ENCODE measurements at regions not wholly inside any gene's neighbourhood (a gene's known extent, or its start where the extent isn't known, plus 50 kb on each side); places are given as distances from the start of the nearest gene placed in this dataset.

DNA sequence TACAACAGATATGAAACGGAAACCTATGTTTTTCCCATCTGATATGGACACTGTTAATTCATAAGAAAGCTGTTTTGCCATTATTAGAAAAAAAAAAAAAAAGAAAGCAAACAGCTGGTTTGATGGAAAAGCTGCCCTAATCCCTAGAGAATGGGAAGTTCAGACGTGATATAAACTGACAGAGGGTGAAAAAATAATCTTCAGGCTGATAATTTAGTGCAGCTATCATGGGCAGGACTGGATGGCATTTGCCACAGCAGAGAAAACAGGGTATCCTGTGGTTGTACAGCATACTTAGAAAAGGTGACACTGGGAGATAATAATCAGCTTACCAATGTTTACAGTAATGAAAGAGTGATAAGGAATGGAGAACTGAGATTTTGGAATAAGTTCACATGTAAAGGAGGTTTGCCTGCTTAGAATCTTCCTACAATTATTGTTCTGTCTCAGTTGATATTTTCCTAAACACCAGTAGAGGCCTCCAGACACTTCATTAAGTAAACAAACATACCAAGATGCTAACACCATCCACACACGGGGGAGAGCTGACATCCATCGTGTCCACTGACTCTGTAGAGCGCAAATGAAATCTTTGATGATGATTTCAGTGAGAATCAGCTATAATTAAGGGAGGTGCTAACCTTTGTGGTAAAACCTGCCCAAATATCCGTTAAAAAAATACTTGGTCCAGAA, 211.6 kb upstream of the MMADHC start:
- TF ChIP-seq, protein P1, sequence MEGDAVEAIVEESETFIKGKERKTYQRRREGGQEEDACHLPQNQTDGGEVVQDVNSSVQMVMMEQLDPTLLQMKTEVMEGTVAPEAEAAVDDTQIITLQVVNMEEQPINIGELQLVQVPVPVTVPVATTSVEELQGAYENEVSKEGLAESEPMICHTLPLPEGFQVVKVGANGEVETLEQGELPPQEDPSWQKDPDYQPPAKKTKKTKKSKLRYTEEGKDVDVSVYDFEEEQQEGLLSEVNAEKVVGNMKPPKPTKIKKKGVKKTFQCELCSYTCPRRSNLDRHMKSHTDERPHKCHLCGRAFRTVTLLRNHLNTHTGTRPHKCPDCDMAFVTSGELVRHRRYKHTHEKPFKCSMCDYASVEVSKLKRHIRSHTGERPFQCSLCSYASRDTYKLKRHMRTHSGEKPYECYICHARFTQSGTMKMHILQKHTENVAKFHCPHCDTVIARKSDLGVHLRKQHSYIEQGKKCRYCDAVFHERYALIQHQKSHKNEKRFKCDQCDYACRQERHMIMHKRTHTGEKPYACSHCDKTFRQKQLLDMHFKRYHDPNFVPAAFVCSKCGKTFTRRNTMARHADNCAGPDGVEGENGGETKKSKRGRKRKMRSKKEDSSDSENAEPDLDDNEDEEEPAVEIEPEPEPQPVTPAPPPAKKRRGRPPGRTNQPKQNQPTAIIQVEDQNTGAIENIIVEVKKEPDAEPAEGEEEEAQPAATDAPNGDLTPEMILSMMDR (IDR thresholded peaks at IDR 0.05), result peak; percentile 32; the same call in 1 of the 2 replicates
- TF ChIP-seq ZFX (IDR thresholded peaks at IDR 0.05; ENCODE audit: borderline replicate concordance), result no peak
